Spleen (tissue), 7 donors: ENCODE measurements at regions not wholly inside any gene's neighbourhood (a gene's known extent, or its start where the extent isn't known, plus 50 kb on each side); places are given as distances from the start of the nearest gene placed in this dataset.

ENCODE experiments used
- POLR2AphosphoS5 ChIP-seq, 3 donors: sonication (generic); formaldehyde crosslinking; IDR thresholded peaks; one replicate each; pipeline ENCODE4 v1.5.1; 2017; ENCODE audit warnings: antibody characterized with exemption in 3 of 3
- TF ChIP-seq, protein P1 (sequence below), 11 experiments: fragments of 200-600 bp in 7 of 11; fragments of 450-650 bp in 4 of 11; sonication (generic) in 4 of 11; IDR thresholded peaks in 8 of 11; conservative IDR thresholded peaks in 3 of 11; 1 replicate in 7 of 11; 2 replicates in 4 of 11; pipeline versions ENCODE4 v1.4.0 to v1.8.0; 2016 to 2021; ENCODE audit warnings: antibody characterized with exemption in 11 of 11, inconsistent platforms in 4 of 11, mild to moderate bottlenecking in 1 of 11
- donor health status: DM: no; HTN: no; CAD: no; lungs with moderate emphysema.
- donor health status: DM: no; HTN: no; CAD: no.
- donor health status: DM: no; HTN: no; CAD: no.

DNA sequence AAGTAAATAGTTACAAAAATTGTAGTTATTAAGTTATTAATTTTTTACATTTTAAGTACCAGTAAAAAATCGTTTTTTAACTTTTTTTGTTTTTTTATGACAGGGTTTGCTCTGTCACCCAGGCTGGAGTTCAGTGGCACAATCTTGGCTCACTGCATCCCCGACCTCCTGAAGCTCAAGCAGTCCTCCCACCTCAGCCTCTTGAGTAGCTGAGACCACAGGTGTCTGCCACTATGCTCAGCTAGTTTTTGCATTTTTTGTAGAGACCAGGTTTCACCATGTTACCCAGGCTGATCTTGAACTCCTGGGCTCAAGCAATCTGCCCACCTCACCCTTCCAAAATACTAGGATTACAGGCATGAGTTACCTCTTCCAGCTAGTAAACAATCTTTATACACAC lies 477.9 kb upstream of the MIR17HG start:
- TF ChIP-seq POLR2AphosphoS5 (IDR thresholded peaks at IDR 0.05): no peak
- TF ChIP-seq, protein P1, sequence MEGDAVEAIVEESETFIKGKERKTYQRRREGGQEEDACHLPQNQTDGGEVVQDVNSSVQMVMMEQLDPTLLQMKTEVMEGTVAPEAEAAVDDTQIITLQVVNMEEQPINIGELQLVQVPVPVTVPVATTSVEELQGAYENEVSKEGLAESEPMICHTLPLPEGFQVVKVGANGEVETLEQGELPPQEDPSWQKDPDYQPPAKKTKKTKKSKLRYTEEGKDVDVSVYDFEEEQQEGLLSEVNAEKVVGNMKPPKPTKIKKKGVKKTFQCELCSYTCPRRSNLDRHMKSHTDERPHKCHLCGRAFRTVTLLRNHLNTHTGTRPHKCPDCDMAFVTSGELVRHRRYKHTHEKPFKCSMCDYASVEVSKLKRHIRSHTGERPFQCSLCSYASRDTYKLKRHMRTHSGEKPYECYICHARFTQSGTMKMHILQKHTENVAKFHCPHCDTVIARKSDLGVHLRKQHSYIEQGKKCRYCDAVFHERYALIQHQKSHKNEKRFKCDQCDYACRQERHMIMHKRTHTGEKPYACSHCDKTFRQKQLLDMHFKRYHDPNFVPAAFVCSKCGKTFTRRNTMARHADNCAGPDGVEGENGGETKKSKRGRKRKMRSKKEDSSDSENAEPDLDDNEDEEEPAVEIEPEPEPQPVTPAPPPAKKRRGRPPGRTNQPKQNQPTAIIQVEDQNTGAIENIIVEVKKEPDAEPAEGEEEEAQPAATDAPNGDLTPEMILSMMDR (IDR thresholded peaks at IDR 0.05 in 8 of 11, conservative IDR thresholded peaks at IDR 0.05 in 3 of 11): no peak
